ENCODE measurements at regions not wholly inside any gene's neighbourhood (a gene's known extent, or its start where the extent isn't known, plus 50 kb on each side); places are given as distances from the start of the nearest gene placed in this dataset.
"Not testable (repeated sequence)": the region's sequence is repeated elsewhere in the genome, so short reads cannot be mapped to it uniquely, and the experiment has no call there.

- DNase-seq (ENCODE audit: low spot score), result no peak
Observed at GRCh38 chr14:30309405-30309804, 249.6 kb upstream of the G2E3 start.

- DNase-seq (ENCODE audit: low spot score), result no peak
Observed at GRCh38 chr14:30312214-30312613, 246.7 kb upstream of the G2E3 start.

DNA sequence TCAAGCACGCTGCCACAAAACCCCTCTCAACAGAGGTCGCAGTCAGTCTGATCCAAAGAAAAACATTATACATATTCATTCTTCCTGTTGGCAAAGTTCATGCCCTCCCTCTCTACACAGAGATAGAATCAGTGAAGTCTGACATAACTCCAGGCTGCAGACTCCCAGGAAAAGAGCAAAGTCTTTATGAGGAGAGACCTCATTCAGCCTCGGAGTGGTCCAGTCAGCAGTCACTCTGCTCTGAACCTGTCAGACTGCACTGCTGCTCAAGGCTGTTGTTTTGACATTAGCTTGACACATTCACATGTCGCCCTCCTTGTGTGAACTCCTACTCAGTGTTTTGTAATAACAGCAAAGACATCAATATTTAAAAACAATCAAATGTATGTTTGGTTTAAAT, 241.2 kb upstream of the G2E3 start:
- DNase-seq (ENCODE audit: low spot score), result no peak

DNA sequence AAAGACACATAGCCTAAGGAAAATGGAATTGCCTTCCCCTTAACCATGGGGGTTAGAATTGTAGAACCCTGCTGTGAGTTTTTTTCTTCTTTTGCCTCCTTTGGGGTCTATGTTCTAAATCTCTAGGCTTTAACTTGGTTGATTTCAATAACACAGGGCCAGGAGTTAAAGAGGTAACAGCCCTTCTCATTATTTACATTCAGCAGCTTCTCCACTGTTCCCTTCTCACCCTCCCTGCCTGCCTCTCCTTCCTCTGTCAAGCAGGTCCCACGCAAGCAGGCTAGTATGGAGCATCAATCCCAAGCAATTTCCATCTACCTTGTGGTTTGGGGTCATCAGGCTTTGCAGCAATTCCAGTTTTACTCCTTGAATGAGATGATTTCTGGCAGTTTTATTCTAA, 236.1 kb upstream of the G2E3 start:
- no peak for DNase-seq (ENCODE audit: low spot score)

DNA sequence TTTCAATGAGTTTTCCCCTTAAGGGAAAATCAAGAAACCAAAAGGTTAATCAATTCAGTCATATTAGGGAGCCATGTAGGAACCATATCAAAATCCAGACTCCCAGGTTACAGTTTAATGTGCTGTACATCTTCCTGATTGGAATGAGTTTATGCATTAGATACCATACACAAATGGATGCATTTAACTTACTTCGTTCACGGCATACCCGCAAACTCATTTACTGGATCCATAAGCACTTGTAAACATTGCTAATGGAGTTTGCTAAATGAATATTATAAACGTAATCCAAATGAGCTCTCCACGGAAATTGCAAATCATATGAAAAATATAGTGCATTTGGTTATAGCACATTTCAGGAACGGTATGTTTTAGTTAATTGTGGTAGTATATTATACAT, 228.9 kb upstream of the G2E3 start:
- no peak for DNase-seq (ENCODE audit: low spot score)

DNA sequence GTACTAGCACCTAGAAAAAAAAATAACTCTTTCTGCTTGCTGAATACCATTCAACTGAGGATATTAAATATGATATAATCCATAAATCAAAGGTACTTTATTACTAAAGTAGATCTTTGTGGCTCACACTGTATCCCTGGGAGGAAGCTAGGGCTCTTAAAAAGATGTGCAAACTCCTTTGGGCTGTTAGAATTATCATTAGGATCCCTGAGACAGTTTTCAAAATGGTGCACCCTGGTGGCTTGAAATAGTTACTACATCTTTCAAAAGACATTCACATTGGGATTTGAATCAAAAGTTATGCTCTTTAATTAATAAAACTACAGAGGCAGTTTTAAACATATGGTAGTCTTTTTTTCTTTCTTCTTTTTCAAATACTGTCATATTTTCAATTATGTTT, 228.5 kb upstream of the G2E3 start:
- DNase-seq (ENCODE audit: low spot score), result no peak

DNA sequence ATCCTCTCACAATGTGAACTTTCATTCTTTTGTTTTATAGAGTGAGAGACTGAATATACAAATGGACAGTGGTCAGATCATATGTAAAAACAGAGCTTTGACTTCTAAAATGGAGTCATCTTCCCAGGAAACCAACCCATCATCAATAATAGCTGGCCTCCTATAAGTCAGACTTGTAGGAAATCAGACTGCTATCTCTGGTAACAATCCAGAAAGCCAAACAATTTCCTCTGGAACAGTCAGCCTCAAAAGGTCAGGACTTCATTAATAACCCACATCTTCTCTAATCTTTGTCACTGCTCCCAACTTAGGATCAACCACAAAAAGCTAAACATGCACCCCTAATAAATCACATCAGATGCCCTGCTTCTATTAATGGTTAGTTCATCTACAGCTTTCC, 227.9 kb upstream of the G2E3 start:
- no peak for DNase-seq (ENCODE audit: low spot score)

GRCh38 chr14:30332374-30332773, 226.6 kb upstream of the G2E3 start:
- DNase-seq (ENCODE audit: low spot score), result no peak

GRCh38 chr14:30333934-30334333, 225.0 kb upstream of the G2E3 start:
- DNase-seq (ENCODE audit: low spot score), result peak; percentile 39

GRCh38 chr14:30337456-30337855, 221.5 kb upstream of the G2E3 start:
- DNase-seq (ENCODE audit: low spot score), result no peak

DNA sequence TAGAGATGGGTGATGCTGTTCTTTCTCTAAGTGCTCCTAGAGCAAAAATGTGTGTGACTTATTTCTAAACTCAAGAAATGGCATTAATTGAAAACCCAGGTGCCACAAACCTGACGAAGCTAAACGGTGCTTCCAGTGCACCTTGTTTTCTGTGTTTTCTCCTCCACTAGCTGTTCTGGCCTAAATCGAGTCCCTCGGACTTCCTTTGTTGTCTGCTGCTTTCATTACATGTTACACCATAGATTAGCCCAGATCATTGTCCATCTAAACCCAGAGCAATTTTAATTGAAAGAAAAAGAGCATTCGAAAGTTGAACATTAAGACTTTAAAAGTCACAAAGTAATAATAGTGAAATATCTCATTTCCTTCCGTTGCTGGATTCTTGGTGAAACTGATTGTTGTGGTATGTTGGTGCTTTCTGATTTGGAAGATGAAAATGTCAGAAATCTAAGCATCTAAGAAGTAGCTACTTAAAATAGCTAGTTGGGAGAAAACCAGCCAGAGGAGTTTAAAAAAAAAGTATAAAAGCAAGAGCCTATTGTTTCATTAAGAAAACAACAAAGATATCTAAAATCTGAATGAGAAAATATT, 219.6 kb upstream of the G2E3 start:
- no peak for DNase-seq (ENCODE audit: low spot score)

DNA sequence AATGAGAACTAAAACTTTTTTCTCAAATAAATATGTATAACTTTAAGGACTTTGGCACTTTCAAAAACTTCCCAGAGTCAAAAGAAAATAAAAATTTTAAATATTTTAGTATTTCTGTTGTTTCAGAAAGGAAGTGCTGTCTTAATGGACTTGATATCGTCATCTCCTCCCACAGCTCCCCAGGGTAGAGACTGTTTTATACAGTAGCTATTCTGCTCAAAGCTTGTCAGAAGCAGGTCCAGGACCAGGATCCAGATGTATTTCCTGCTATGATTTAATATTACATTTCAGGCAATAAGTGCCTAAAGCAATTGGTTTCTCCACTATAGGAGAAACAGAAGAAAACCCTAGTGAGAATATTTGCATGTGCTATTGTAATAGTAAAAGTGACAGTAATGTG, 218.5 kb upstream of the G2E3 start:
- DNase-seq (ENCODE audit: low spot score), result no peak

DNA sequence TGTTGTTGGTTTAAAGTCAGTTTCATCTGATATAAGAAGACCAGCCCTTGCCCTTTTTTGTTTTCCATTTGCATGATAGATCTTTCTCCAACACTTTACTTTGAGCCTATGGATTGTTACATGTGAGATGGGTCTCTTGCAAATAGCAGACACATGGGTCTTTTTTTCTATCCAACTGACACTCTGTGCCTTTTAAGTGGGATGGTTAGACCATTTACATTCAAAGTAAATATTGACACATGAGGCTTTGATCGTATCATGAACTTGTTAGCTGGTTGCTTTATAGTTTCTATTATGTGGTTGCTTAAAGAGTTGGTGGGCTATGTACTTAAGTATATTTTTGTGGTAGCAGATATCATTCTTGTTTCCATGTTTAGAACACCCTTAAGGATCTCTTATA, 213.4 kb upstream of the G2E3 start:
- no peak for DNase-seq (ENCODE audit: low spot score)

GRCh38 chr14:30348445-30348844, 210.5 kb upstream of the G2E3 start:
- DNase-seq (ENCODE audit: low spot score), result no peak

DNA sequence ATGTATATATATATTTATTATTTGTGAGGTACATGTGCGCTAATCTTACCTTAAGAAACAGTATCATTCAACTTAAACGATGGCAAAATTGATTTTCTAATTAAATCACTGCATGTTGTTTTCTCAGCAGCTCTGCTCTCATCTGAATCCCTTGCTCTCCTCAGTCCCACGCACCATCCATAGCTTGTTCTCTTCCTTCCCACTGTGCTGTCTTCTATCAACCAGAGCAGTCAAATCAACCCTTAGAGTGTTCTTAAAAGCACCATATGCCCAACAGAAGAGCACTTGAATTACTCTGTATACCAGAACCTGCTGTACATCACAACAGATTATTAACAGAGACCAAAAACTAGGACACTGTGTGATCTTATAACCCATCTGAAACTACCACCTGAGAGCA, 209.4 kb upstream of the G2E3 start:
- DNase-seq (ENCODE audit: low spot score), result no peak

DNA sequence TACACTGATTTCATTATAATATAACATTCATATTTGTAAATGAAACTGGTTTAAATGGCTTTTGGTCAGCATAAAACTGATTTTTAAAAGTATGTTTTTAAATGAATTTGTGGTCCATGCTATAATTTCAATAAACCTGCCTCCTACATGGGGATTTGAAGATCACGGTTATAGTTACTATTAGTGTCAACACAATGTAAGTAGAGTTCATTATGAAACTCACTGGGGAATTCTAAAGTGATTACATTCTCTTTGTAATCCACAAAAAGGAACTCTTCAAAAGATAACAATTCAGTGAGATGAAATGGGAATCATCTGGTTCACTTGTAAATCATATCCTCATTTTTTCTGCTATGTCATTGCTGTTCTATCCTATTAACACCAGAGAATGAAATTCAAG, 204.5 kb upstream of the G2E3 start:
- DNase-seq (ENCODE audit: low spot score), result no peak

GRCh38 chr14:30355431-30355913, 203.5 kb upstream of the G2E3 start:
- peak; percentile 17 for DNase-seq (ENCODE audit: low spot score)

- DNase-seq (ENCODE audit: low spot score), result no peak
Observed at GRCh38 chr14:30356438-30357202, 202.3 kb upstream of the G2E3 start.

DNA sequence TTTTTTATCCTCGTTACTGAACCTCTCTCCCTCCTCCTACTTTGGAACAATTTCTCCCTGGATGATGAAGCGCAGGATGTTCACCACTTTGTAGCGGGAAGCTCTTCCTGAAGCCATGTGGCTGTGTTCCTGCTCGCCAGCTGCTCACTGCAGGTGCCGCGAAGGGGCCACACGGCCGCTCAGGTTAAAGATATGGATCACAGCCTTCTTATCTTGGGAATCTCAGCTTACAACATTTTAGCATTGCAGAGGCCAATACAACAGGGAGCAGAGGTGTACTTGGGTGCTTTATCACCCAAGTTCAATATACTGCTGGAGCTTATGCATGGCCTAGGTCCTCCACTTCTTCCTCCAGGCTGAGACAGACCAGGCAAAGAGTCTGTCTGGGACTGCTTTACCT, 201.2 kb upstream of the G2E3 start:
- no peak for DNase-seq (ENCODE audit: low spot score)

GRCh38 chr14:30362369-30363218, 196.4 kb upstream of the G2E3 start:
- DNase-seq (ENCODE audit: low spot score), result no peak

GRCh38 chr14:30363219-30363880, 195.6 kb upstream of the G2E3 start:
- not testable (repeated sequence) for DNase-seq (ENCODE audit: low spot score)

- DNase-seq (ENCODE audit: low spot score), result no peak
Observed at GRCh38 chr14:30369502-30370180, 189.3 kb upstream of the G2E3 start.
